NOMO-1 treated with dmso at 0.1 percent for 144 hours (cell line): ENCODE measurements at regions not wholly inside any gene's neighbourhood (a gene's known extent, or its start where the extent isn't known, plus 50 kb on each side); places are given as distances from the start of the nearest gene placed in this dataset.
"Not testable (repeated sequence)": the region's sequence is repeated elsewhere in the genome, so short reads cannot be mapped to it uniquely, and the experiment has no call there.

ENCODE experiments used
- DNase-seq: peaks from one replicate; lab custom pipeline; 2025; ENCODE audit not compliant: unreplicated experiment; lab: John Stamatoyannopoulos, UW

- no peak for DNase-seq
Observed at GRCh38 chr2:224121406-224122067, 82.5 kb upstream of the SERPINE2 start.

DNA sequence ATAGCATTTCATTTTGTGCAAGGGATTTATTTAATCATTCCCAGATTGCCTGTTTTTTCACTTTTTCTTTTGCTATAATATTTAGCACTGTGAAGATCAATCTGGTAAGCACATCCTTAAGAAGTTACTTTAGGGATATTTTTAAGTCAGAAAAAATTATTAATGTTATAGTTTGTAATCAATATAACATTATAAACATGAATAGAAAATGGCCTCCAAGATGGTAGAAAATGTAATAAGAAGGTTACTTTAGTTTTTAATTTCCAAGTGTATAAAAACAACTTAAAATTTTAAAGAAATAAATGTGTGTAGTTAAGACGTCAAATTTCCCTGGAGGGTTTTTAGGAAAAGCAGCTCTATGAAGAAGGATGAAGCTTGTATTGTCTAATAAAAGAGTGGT, 81.9 kb upstream of the SERPINE2 start:
- no peak for DNase-seq

- DNase-seq: not testable (repeated sequence)
Observed at GRCh38 chr2:224119846-224120245, 80.8 kb upstream of the SERPINE2 start.

- no peak for DNase-seq
Observed at GRCh38 chr2:224114428-224114827, 75.3 kb upstream of the SERPINE2 start.

DNA sequence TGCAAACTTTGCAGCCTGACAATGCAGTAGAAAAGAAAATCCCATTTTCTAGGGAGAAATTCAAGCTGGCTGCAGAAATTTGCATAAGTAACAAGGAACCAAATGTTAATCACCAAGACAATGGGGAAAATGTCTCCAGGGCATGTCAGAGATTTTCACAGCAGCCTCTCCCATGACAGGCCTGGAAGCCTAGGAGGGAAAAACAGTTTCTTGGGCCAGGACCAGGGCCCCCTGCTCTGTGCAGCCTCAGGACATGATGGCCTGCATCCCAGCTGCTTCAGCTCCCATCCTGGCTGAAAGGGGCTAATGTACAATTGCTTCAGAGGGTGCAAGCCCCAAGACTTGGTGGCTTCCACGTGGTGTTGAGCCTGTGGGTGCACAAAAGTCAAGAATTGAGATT, 74.8 kb upstream of the SERPINE2 start:
- not testable (repeated sequence) for DNase-seq

DNA sequence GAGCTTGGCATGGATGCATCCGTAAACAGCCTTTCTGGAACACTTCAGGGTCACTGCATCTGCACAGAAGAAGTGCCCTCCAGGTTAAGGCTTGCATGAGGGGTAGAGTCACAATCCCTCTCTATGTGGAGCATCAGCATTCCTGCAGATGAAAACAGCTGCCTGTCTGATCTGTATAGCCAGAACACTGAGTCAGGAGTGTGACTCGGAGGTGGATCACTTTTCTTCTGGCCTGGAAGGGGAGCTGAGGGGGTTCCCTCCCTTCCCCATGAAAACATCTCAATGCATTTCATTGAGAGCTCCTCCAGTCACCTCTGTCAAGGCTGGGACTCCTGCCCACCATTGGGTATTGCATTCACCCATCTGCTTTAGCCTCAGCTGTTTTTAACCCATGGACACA, 72.5 kb upstream of the SERPINE2 start:
- DNase-seq: no peak

GRCh38 chr2:224110811-224111210, 71.7 kb upstream of the SERPINE2 start:
- no peak for DNase-seq

GRCh38 chr2:224109751-224110150, 70.7 kb upstream of the SERPINE2 start:
- no peak for DNase-seq

DNA sequence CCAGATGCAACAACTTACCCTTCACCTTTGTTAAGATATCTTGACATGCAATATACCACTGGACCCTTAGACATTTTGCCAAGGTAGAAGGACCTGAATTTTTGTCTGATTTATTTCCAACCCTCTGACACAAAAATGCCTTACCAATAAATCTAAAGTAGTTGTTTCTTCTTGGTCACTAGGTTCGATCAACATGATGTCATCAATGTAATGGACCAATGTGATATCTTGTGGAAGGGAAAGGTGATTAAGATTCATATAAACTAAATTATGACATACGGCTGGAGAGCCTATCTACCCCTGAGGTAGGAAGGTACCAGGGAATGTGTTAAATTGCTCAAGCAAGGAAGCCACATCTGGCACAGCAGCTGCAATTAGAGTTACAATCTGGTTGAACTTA, 67.7 kb upstream of the SERPINE2 start:
- no peak for DNase-seq

GRCh38 chr2:224104668-224105386, 65.7 kb upstream of the SERPINE2 start:
- DNase-seq: no peak

- no peak for DNase-seq
Observed at GRCh38 chr2:224103651-224104050, 64.6 kb upstream of the SERPINE2 start.

- DNase-seq: no peak
Observed at GRCh38 chr2:224102991-224103390, 63.9 kb upstream of the SERPINE2 start.

DNA sequence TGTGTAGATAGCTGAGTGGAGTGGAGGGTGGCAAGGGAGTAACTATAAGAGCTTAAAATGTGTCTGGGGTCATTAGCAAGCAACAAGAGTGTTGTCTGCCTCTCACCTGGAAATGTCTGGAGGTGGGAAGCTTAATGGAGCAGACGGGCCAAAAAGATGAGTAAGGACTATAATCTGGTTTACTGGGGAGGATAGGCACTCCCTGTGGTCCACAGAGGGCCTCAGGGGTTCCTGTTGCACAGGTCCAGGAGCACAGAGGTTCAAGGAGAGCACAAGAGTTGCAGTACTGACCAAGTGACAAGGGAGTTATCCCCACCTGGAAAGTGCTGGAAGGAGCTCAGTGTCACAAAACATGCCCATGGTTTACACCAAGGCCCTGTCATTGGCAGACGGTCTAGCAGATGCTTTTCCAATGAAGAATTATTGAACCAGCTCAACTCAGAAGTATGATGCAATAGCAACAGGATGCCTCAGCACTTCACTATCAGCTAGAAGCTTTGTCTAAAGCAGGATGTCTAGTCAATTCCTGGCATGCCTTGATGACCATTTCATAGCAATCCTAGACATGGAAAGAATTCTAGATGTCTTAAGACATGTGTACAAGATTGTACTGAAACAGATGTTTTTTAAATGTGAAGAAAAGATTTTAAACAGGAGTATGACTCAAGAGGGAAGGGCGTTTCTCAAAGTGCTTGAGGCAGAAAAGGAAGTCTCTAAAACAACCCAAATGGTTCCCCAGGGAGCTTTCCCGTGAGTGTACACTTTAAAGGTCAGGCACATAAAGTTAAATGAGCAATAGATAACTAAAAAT, 62.9 kb upstream of the SERPINE2 start:
- peak; percentile 37 for DNase-seq

GRCh38 chr2:224099861-224100643, 61.0 kb upstream of the SERPINE2 start:
- DNase-seq: no peak

GRCh38 chr2:224098481-224099230, 59.6 kb upstream of the SERPINE2 start:
- DNase-seq: no peak

GRCh38 chr2:224094413-224094812, 55.3 kb upstream of the SERPINE2 start:
- no peak for DNase-seq

GRCh38 chr2:224091671-224092070, 52.6 kb upstream of the SERPINE2 start:
- not testable (repeated sequence) for DNase-seq

- not testable (repeated sequence) for DNase-seq
Observed at GRCh38 chr2:224089606-224090005, 50.5 kb upstream of the SERPINE2 start.
